K562 (cell line): ENCODE measurements at regions not wholly inside any gene's neighbourhood (a gene's known extent, or its start where the extent isn't known, plus 50 kb on each side); places are given as distances from the start of the nearest gene placed in this dataset.

Experiments used
- EWSR1 ChIP-seq: fragments of 450-650 bp; IDR thresholded peaks from 2 replicates; pipeline ENCODE4 v1.6.1; 2018; ENCODE audit warnings: borderline replicate concordance, mild to moderate bottlenecking, low read depth, moderate library complexity; ENCODE audit not compliant: partially characterized antibody
- GATA2 ChIP-seq: sonication (generic); formaldehyde crosslinking; IDR thresholded peaks from 2 replicates; pipeline ENCODE4 v1.4.0; 2020; ENCODE audit warnings: mild to moderate bottlenecking, missing genetic modification reagents
- IRF2 ChIP-seq: sonication (generic); formaldehyde crosslinking; IDR thresholded peaks from 2 replicates; pipeline ENCODE4 v1.8.1; 2022; ENCODE audit warnings: mild to moderate bottlenecking, missing genetic modification reagents
- REST ChIP-seq, 2 experiments: fragments of 450-650 bp; formaldehyde crosslinking in 1 of 2; IDR thresholded peaks; 2 replicates each; pipeline versions ENCODE4 v1.4.0 to v1.6.1; 2014 to 2020; ENCODE audit warnings: mild to moderate bottlenecking in 2 of 2, borderline replicate concordance in 1 of 2, low read depth in 1 of 2
- TAF7 ChIP-seq: fragments of 450-650 bp; IDR thresholded peaks from 2 replicates; pipeline ENCODE4 v1.6.1; 2016; ENCODE audit warnings: missing genetic modification characterization, missing compliant biosample characterization
- UBTF ChIP-seq, 2 experiments: IDR thresholded peaks; 2 replicates each; pipeline ENCODE4 v1.6.1; 2012; ENCODE audit warnings: improper control_type of control experiment in 2 of 2, low read depth in 2 of 2, low read length in 2 of 2, borderline replicate concordance in 1 of 2
- ZNF12 ChIP-seq: sonication (generic); formaldehyde crosslinking; IDR thresholded peaks from 2 replicates; pipeline ENCODE4 v1.4.0; 2020; ENCODE audit warnings: mild to moderate bottlenecking, missing genetic modification reagents

DNA sequence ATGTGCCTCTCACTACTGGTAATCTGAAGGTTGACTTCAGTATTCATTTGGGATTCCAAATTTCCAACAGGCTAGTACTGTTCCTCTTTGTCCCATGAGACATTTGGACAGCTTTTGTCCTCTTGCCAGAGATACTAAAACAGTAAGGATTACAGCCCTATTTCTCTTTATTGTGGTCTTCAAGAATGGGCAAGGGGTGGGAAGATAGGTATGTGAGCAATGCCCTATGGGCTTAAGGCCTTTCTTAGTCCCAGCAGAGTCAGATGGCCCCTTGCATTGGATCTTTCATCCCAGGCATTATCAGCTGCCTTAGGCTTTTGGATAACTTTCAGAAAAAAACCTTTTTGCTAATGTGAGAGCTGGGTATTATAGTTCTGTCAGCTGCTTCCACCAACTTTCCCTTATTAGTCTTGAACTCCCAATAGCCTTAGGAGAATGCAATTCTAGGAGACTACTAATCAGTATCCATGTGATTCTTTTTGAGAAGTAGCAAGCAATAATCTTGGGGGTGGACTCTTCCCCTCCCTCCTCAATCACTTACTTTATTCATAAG lies 361.1 kb upstream of the NUDT12 start (continued):
- no peak for TF ChIP-seq UBTF (IDR thresholded peaks at IDR 0.05; ENCODE audit: borderline replicate concordance in 1 of 2, low read depth in 2 of 2, low read length in 2 of 2)
- TF ChIP-seq GATA2: no peak
- no peak for TF ChIP-seq REST (IDR thresholded peaks at IDR 0.05; ENCODE audit: borderline replicate concordance)
- TF ChIP-seq REST (CRISPR knock-in tag; IDR thresholded peaks at IDR 0.05; ENCODE audit: low read depth): no peak
- TF ChIP-seq IRF2 (CRISPR knock-in tag): no peak
- TF ChIP-seq EWSR1: no peak
- TF ChIP-seq ZNF12 (CRISPR knock-in tag): no peak
- no peak for TF ChIP-seq TAF7 (tag)
- TF ChIP-seq, all 486 proteins: peak for 0
